ENCODE measurements at regions not wholly inside any gene's neighbourhood (a gene's known extent, or its start where the extent isn't known, plus 50 kb on each side); places are given as distances from the start of the nearest gene placed in this dataset.

- intact Hi-C loops (cut with DNase I, micrococcal nuclease), result no loop called here
- DNase-seq (no peak), ATAC-seq (no peak)
- Histone ChIP-seq H3K9me3 (no peaks in the 10 kb centered on the region), H3K36me3 (ENCODE audit: low read depth) (no peaks in the 10 kb centered on the region), H3K4me1 (ENCODE audit: low read depth) (peaks cover 55% of the 10 kb centered on the region), H3K4me3 (no peak overlapping the region)
- TF ChIP-seq, protein P1, sequence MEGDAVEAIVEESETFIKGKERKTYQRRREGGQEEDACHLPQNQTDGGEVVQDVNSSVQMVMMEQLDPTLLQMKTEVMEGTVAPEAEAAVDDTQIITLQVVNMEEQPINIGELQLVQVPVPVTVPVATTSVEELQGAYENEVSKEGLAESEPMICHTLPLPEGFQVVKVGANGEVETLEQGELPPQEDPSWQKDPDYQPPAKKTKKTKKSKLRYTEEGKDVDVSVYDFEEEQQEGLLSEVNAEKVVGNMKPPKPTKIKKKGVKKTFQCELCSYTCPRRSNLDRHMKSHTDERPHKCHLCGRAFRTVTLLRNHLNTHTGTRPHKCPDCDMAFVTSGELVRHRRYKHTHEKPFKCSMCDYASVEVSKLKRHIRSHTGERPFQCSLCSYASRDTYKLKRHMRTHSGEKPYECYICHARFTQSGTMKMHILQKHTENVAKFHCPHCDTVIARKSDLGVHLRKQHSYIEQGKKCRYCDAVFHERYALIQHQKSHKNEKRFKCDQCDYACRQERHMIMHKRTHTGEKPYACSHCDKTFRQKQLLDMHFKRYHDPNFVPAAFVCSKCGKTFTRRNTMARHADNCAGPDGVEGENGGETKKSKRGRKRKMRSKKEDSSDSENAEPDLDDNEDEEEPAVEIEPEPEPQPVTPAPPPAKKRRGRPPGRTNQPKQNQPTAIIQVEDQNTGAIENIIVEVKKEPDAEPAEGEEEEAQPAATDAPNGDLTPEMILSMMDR (IDR thresholded peaks at IDR 0.05), result no peak
These were observed 99.7 kb downstream of the RFLNA start for GRCh38 chr12:124394462-124395128.

DNA sequence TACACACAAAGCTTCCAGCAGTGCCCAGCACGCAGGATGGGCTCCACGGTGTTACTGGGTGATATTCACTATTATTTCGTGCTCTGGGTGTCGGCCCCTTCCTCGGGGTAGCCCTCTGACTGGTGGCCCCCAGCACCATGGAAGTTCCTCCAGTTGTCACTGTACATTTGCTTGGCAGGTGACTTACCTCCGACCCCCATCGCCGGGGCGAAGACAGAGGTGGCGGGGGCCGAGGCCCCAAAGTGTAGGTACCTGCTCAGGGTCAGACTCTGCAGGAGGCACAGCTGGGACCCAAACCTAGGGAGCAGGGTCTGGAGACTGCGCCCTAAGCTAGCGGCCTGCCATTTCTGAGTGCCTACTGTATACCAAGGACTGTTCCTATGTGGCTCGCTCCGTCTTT is 98.9 kb downstream of the RFLNA start:
- intact Hi-C loops (cut with DNase I, micrococcal nuclease), result no loop called here
- TF ChIP-seq, protein P1 (IDR thresholded peaks at IDR 0.05), result no peak
- ATAC-seq (no peak), DNase-seq (no peak)
- Histone ChIP-seq H3K4me1 (ENCODE audit: low read depth) (peaks cover 59% of the 10 kb centered on the region), H3K4me3 (no peak overlapping the region), H3K36me3 (ENCODE audit: low read depth) (no peaks in the 10 kb centered on the region), H3K9me3 (no peaks in the 10 kb centered on the region)

GRCh38 chr12:124393414-124393790 is 98.5 kb downstream of the RFLNA start:
- Histone ChIP-seq H3K4me1 (ENCODE audit: low read depth) (peaks cover 60% of the 10 kb centered on the region), H3K9me3 (no peaks in the 10 kb centered on the region), H3K4me3 (no peak overlapping the region), H3K36me3 (ENCODE audit: low read depth) (no peaks in the 10 kb centered on the region)
- TF ChIP-seq, protein P1 (IDR thresholded peaks at IDR 0.05), result no peak
- ATAC-seq, result no peak
- no peak for DNase-seq
- intact Hi-C loops (cut with DNase I, micrococcal nuclease), result no loop called here

DNA sequence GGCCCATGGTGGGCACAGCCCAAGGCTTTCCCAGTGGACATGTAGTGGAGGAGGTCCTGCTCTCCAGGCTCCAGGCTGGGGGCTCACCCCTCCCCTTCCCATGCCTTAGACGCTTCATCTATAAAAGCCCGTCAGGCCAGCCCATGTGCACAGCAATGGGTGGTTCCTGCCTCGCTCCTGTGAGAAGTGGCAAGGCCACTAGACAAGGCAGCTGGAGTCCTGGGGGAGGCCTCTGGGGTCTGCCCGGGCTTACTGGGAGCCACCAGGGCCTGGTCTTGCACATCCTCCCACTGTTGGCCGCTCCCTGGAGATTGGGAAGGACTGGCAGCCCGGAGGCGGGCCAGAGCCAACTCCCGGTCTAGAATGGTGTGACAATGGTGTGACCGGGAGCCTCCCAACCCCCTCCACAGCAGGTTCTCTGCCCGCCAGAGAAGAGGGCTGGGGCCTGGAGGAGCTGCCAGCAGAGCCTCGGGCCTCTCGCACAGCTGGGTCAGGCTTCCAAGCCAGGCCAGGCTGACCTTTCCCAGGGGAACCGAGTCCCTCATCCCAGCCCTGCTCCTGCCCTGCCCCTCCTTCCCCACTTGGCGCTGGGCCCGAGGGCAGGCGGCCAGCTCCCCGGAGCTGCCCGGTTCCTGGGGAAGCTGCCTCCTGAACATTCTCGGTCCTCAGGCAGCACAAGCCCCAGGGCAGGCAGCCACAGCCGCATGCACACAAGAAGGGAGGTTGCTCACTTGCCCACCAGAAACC is 97.9 kb downstream of the RFLNA start:
- peak; percentile 48 for ATAC-seq

DNA sequence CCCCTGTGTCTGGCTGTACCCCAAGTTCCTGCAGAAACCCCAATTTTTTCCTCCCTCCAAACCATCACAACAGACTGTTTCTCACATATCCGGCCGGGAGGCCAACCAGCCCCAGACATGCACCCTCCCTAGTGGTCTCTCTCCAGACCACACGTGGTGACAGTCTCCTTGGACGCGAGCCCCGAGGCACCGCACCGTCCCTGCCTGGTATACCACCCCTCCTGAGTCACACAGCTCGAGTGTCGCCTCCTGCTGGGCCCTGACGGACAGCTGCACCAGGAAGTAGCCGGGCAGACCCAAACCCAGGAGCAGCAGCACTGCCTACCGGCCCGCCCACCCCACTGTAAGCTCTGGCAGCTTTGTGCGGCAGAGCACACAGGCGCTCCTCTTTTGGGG is 97.4 kb downstream of the RFLNA start:
- DNase-seq (peak; percentile 45 to 78 (median 61)), ATAC-seq (no peak)
- TF ChIP-seq, protein P1 (IDR thresholded peaks at IDR 0.05), result no peak
- no peaks in the 10 kb centered on the region for H3K9me3 ChIP-seq
- intact Hi-C loops (cut with DNase I, micrococcal nuclease), result no loop called here
- no peaks in the 10 kb centered on the region for H3K36me3 ChIP-seq (ENCODE audit: low read depth)
- H3K4me1 ChIP-seq (ENCODE audit: low read depth), result peaks cover 57% of the 10 kb centered on the region
- no peak overlapping the region for H3K4me3 ChIP-seq

More for the DNA sequence above, 97.9 kb downstream of the RFLNA start:
- intact Hi-C loops (cut with DNase I, micrococcal nuclease), result no loop called here
- H3K36me3 ChIP-seq (ENCODE audit: low read depth), result no peaks in the 10 kb centered on the region
- H3K9me3 ChIP-seq, result no peaks in the 10 kb centered on the region
- H3K4me3 ChIP-seq, result no peak overlapping the region
- H3K4me1 ChIP-seq (ENCODE audit: low read depth), result peaks cover 62% of the 10 kb centered on the region
- peak; percentile 85 to 93 (median 89) for DNase-seq
- TF ChIP-seq, protein P1 (IDR thresholded peaks at IDR 0.05), result no peak
